Esophagus muscularis mucosa (tissue), 2 donors: ENCODE measurements at regions not wholly inside any gene's neighbourhood (a gene's known extent, or its start where the extent isn't known, plus 50 kb on each side); places are given as distances from the start of the nearest gene placed in this dataset.

Source experiments
- EP300 ChIP-seq: sonication (generic); formaldehyde crosslinking; IDR thresholded peaks from one replicate; pipeline ENCODE4 v1.6.1; 2017; ENCODE audit warnings: antibody characterized with exemption
- POLR2A ChIP-seq: fragments of 450-650 bp; IDR thresholded peaks from one replicate; pipeline ENCODE4 v1.6.1; 2017; ENCODE audit warnings: antibody characterized with exemption, moderate library complexity, mild to moderate bottlenecking, low read depth

GRCh38 chr11:45717526-45717925 lies 52.1 kb upstream of the CHST1 start:
- TF ChIP-seq EP300 (no peak), POLR2A (no peak)
